ENCODE measurements at regions not wholly inside any gene's neighbourhood (a gene's known extent, or its start where the extent isn't known, plus 50 kb on each side); places are given as distances from the start of the nearest gene placed in this dataset.

DNA sequence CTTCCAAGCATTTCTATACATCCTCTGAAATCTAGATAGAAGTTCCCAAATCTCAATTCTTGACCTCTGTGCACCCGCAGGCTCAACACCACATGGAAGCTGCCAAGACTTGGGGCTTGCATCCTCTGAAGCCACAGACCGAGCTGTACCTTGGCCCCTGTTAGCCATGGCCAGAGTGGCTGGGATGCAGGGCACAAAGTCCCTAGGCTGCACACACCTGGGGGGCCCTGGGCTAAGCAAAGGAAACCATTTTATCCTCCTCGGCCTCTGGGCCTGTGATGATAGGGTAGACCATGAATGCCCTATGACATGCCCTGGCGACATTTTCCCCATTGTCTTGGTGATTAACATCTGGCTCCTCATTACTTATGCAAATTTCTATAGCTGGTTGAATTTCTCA, 97.1 kb upstream of the CCDC39 start:
- TF ChIP-seq CTCF (optimal IDR thresholded peaks at IDR 0.05 in 1 of 3, IDR thresholded peaks at IDR 0.05 in 1 of 3, conservative IDR thresholded peaks at IDR 0.05 in 1 of 3; ENCODE audit: extremely low read depth in 1 of 3, insufficient read depth in 2 of 3, low read length in 3 of 3) (no peak), EZH2 (IDR thresholded peaks at IDR 0.05; ENCODE audit: low read length) (no peak)
